HG03558 (cell line): ENCODE measurements at regions not wholly inside any gene's neighbourhood (a gene's known extent, or its start where the extent isn't known, plus 50 kb on each side); places are given as distances from the start of the nearest gene placed in this dataset.

Experiments used
- ATAC-seq: cut with Tn5 transposase; IDR thresholded peaks from one replicate; pipeline ENCODE4 v1.9.1; 2021; ENCODE audit warnings: moderate number of reproducible peaks; ENCODE audit not compliant: unreplicated experiment; ENCODE audit errors: extremely low read depth

GRCh38 chr6:17047889-17048288 is 54.0 kb upstream of the STMND1 start:
- ATAC-seq: no peak

GRCh38 chr6:17045581-17046322 is 56.1 kb upstream of the STMND1 start:
- no peak for ATAC-seq

- no peak for ATAC-seq
Measured at GRCh38 chr6:17043148-17043522, 58.7 kb upstream of the STMND1 start.

GRCh38 chr6:17042422-17043147 is 59.3 kb upstream of the STMND1 start:
- ATAC-seq: no peak

- ATAC-seq: no peak
Measured at GRCh38 chr6:17039266-17039665, 62.6 kb upstream of the STMND1 start.

DNA sequence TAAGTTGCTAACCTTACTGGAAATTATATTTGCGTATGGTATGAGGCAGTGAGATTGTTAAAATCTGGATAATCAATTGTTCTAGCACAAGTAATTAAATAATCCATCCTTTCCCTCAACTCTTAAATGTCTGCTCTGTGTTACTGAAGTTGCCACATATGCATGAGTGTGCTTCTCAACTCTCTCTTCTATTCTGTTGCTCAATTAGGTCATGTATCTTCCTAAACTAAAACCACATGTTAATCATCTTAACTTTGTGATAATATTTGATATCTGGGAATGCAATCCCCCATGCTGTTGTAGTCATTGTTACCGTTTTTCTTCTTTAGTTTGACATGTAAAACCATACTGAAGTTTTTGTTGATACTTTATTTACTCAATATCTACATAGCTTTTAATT is 63.5 kb upstream of the STMND1 start:
- no peak for ATAC-seq

GRCh38 chr6:17036065-17036393 is 65.8 kb upstream of the STMND1 start:
- ATAC-seq: no peak

GRCh38 chr6:17035257-17036064 is 66.4 kb upstream of the STMND1 start:
- no peak for ATAC-seq

- ATAC-seq: no peak
Measured at GRCh38 chr6:17033746-17034145, 68.1 kb upstream of the STMND1 start.

DNA sequence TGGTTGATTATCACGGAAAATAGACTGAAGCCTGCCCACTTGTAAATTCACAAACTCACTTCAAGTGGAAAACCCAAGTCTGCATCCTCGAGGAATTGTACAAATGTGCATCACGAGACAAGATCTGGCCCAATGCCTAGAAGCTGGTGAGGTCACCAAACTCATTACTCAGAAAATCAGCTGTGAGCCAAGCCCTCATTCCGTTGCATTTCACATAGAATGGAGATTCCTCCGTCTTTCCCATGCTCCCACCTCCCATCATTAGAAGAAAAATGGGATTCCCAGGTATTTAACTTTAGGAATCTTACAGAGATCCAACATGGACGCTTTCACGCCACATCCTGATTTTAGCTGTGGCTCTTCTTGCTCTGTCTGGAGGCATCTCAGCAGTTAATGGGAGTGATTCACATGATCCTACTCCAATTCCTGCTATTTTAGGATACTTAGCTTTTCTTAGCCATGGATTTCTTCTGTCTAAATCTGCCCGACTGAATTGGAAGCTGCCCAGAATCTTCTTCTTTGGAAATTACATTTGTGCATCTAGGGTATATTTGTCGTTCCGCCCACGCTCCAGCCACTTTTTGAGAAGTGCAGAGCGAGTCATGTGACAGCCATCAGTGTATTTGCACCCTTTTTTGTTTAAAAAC is 68.7 kb upstream of the STMND1 start:
- no peak for ATAC-seq

GRCh38 chr6:17032590-17032987 is 69.3 kb upstream of the STMND1 start:
- no peak for ATAC-seq

DNA sequence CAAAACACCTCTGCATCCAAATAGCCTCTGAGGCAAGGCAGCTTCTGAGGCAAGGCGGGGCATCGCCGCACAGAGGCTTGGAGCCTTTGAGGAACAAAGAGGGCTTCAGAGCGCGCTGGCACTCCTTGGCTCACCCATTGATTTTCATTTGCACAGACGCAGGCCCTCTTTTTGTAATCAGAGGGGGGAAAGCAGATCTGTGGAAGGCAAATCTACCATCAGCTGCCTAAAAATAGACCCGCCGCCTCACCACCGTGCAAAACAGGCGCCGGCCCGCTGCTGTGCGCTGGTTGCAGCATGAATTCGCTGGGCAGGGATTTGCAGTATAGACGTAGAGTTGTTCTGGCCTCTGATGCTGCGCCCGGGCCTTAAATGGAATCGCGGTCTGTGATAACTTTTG is 69.9 kb upstream of the STMND1 start:
- no peak for ATAC-seq

- no peak for ATAC-seq
Measured at GRCh38 chr6:17027441-17027840, 74.4 kb upstream of the STMND1 start.

DNA sequence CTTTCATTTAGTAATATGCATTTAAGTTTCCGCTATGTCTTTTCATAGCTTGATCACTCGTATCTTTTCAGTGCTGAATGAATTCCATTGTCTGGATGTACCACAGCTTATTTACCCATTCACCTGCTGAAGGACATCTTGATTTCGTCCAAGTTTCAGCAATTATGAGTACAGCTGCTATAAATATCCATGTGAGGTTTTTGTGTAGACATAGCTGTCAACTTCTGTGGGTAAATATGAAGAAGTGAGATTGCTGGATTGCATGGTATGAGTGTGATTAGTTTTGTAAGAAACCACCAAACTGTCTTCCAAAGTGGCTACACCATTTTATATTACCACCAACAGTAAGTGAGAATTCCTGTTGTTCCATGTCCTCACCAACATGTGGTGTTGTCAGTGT is 79.2 kb upstream of the STMND1 start:
- peak; percentile 59 for ATAC-seq

DNA sequence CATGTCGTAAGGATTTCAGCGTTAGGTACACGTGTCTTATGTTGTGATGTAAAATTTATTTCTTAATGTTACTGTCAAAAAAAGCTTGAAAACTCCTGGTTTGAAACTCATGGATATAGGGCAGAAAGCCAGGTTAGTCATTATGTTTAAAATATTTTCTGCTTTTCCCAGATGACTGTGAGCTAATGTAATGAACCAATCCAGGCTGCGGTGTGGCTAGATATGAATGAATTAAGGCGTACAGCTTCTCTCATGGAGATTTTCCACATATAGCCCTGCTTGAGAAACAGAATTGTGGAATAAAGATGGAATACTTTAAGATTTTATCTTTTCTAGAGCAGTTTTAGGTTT is 80.3 kb upstream of the STMND1 start:
- no peak for ATAC-seq

GRCh38 chr6:17020889-17021538 is 80.8 kb upstream of the STMND1 start:
- ATAC-seq: no peak

DNA sequence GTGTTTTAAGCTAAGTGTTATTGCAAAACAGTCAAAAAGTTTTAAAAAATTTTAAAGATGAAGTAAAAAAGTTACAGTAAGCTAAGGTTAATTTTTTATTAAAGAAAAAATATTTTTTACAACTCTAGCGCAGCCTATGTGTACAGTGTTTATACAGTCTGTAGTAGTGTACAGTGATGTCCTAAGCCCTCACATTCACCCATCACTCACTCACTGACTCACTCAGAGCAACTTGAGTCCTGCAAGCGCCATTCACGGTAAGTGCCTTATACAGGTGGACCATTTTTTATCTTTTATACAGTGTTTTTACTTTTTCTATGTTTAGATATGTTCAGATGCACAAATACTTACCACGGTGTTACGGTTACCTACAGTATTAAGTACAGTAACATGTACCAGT is 83.4 kb upstream of the STMND1 start:
- no peak for ATAC-seq

DNA sequence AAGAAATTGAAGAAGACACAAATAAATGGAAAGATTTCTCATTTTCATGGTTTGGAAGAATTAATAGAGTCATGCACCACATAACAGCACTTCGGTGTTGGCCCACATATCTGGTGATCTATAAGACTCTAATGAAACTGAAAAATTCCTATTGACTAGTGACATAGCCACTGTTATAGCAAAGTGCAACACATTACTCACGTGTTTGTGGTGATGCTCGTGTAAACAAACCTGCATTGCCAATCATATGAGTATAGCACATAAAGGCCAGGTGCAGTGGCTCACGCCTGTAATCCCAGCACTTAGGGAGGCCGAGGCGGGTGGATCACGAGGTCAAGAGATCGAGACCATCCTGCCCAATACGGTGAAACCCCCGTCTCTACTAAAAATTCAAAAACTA is 84.4 kb upstream of the STMND1 start:
- no peak for ATAC-seq

DNA sequence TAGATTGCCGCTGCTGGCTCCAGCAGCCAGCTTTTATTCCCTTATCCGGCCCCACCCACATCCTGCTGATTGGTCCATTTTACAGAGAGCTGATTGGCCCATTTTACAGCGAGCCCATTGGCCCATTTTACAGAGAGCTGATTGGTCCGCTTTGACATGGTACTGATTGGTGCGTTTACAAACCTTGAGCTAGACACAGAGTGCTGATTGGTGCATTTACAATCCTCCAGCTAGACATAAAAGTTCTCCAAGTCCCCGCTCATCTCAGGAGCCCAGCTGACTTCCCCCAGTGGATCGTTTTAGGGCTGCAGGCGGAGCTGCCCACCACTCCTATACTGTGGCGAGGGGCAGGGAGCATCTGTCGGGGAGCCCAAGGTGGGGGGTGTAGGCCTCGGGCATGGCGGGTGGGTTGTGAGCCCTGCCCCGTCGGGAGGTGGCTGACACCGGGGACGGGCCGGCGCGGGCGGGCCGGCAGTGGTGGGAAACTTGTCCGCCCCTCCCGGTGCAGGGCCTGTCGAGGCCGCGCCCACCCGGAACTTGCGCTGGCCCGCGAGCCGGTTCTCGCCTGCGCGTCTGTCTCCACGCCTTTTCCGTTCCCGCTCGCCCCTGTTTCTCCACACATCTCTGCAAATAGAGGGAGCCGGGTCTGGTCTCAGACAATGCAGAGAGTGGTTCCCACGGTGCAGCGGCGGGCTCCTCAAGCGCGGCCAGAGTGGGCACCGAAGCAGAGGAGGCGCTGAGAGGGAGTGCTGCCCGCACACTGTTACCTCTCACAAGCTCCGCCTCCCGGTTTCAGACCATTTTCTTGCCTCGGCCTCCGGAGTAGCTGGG is 86.1 kb upstream of the STMND1 start:
- no peak for ATAC-seq

DNA sequence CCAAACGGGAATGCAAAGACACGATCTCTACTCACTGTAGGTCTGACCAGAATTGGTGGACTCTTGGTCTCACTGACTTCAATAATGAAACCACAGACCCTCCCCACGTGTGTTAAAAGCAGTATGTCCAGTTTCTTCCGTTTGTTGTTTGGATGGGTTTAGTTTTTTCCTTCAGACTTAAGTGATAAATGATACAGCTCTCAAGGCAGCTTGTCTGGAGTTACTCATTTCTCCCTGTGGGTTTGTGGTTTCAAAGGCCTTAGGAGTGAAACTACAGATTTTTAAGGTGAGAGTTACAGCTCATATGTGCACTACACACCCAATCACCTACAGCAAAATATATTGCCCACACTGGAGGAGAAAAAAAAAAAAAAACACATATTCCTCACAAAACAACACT is 86.7 kb upstream of the STMND1 start:
- peak; percentile 96 for ATAC-seq
